HepG2 (cell line): ENCODE measurements at regions not wholly inside any gene's neighbourhood (a gene's known extent, or its start where the extent isn't known, plus 50 kb on each side); places are given as distances from the start of the nearest gene placed in this dataset.
"Not testable (repeated sequence)": the region's sequence is repeated elsewhere in the genome, so short reads cannot be mapped to it uniquely, and the experiment has no call there.

ENCODE experiments used
- ATAC-seq: fragments of 200-7000 bp; cut with Tn5 transposase; 3 replicates; pipeline ENCODE4 v1.9.1; 2020; ENCODE audit warnings: mild to moderate bottlenecking, moderate library complexity
- BruUV-seq: library from RNA; stranded (reverse); fragments of 400-500 nt; replicated peaks from 2 replicates; lab custom pipeline; 2021; lab: Mats Ljungman, UMichigan
- CTCF ChIA-PET: fragments of 300-600 bp; formaldehyde crosslinking; extraction: SDS; loops from one replicate; lab custom pipeline; 2021; ENCODE audit warnings: low total read pairs, inconsistent platforms, low intra/inter-chr PET ratio; lab: Yijun Ruan, JAX
- POLR2A ChIA-PET: fragments of 350-600 bp; sonication (Branson Sonifier 250); formaldehyde crosslinking; loops from one replicate; lab custom pipeline; 2020; ENCODE audit warnings: antibody characterized with exemption, inconsistent platforms; lab: Yijun Ruan, JAX
- DNase-seq: peaks from one replicate; pipeline ENCODE4 v3.0.0-alpha.2; 2015; ENCODE audit warnings: low spot score
- FAIRE-seq: peaks from 3 replicates; lab custom pipeline; 2011; peaks lifted over from hg19 to GRCh38; lab: Jason Lieb, UNC
- H2AFZ ChIP-seq: one replicate; pipeline ENCODE4 v1.6.1; 2011; ENCODE audit warnings: low read length, inconsistent platforms
- H3K27ac ChIP-seq: fragments of 300-600 bp; 3 replicates; pipeline ENCODE4 v1.8.0; 2011; ENCODE audit warnings: mixed run types, mild to moderate bottlenecking, mixed read lengths, low read length, inconsistent platforms; ENCODE audit not compliant: insufficient read depth; ENCODE audit errors: extremely low read length
- H3K27me3 ChIP-seq, 2 experiments: fragments of 200-600 bp in 1 of 2; 2 replicates in 1 of 2; 3 replicates in 1 of 2; pipeline versions ENCODE4 v1.6.0 to v1.8.0; 2011; ENCODE audit warnings: low read length in 2 of 2, mild to moderate bottlenecking in 2 of 2, moderate library complexity in 2 of 2, inconsistent platforms in 1 of 2; ENCODE audit not compliant: insufficient read depth in 2 of 2, control insufficient read depth in 1 of 2
- H3K36me3 ChIP-seq, 2 experiments: fragments of 200-600 bp in 1 of 2; replicated peaks in 1 of 2; 2 replicates in 1 of 2; 3 replicates in 1 of 2; pipeline versions ENCODE4 v1.5.1 to v1.8.0; 2011; ENCODE audit warnings: low read length in 2 of 2, inconsistent platforms in 1 of 2; ENCODE audit not compliant: insufficient read depth in 2 of 2, control insufficient read depth in 1 of 2
- H3K4me1 ChIP-seq: 2 replicates; pipeline ENCODE4 v1.5.1; 2012; ENCODE audit warnings: low read length, inconsistent platforms; ENCODE audit not compliant: insufficient read depth
- H3K4me2 ChIP-seq: 2 replicates; pipeline ENCODE4 v1.6.0; 2011; ENCODE audit warnings: low read depth, low read length, inconsistent platforms
- H3K4me3 ChIP-seq, 3 experiments: fragments of 200-600 bp in 1 of 3; sonication (generic), shearing (Covaris generic) in 1 of 3; replicated peaks in 1 of 3; 2 replicates each; pipeline ENCODE4 v1.5.1; 2011 to 2016; ENCODE audit warnings: low read length in 3 of 3, inconsistent platforms in 2 of 3, low read depth in 2 of 3, mild to moderate bottlenecking in 2 of 3, control low read depth in 1 of 3, mixed read lengths in 1 of 3; ENCODE audit not compliant: insufficient read depth in 1 of 3
- H3K79me2 ChIP-seq: one replicate; pipeline ENCODE4 v1.6.1; 2011; ENCODE audit warnings: low read length, inconsistent platforms; ENCODE audit not compliant: insufficient read depth
- H3K9ac ChIP-seq: 2 replicates; pipeline ENCODE4 v1.6.0; 2011; ENCODE audit warnings: mild to moderate bottlenecking, low read depth, low read length, inconsistent platforms; ENCODE audit not compliant: insufficient read depth
- H3K9me3 ChIP-seq: 2 replicates; pipeline ENCODE4 v1.5.1; 2012; ENCODE audit warnings: mild to moderate bottlenecking, low read length
- H4K20me1 ChIP-seq: 2 replicates; pipeline ENCODE4 v1.6.0; 2011; ENCODE audit warnings: inconsistent platforms, mild to moderate bottlenecking, low read length, moderate library complexity; ENCODE audit not compliant: insufficient read depth
- HDAC6 ChIP-seq: fragments of 200-600 bp; sonication (generic); IDR thresholded peaks from 2 replicates; pipeline ENCODE4 v1.7.0; 2017; ENCODE audit warnings: mild to moderate bottlenecking, antibody characterized with exemption, low read length, low read depth
- PRPF4 ChIP-seq: fragments of 200-400 bp; formaldehyde crosslinking; IDR thresholded peaks from 2 replicates; pipeline ENCODE4 v1.6.1; 2016; ENCODE audit warnings: low read length, low read depth; ENCODE audit not compliant: poor library complexity, severe bottlenecking
- SAFB2 ChIP-seq: sonication (generic); formaldehyde crosslinking; IDR thresholded peaks from 2 replicates; pipeline ENCODE4 v1.5.1; 2020; ENCODE audit warnings: missing genetic modification reagents, low read depth, mild to moderate bottlenecking, borderline replicate concordance
- WGBS: methylation state at CpG from one replicate; pipeline ENCODE4 v1.1.6; 2017; ENCODE audit warnings: low lambda C conversion rate; 5-methylcytosine and 5-hydroxymethylcytosine counted together
- in situ Hi-C: cut with HindIII; loops from 2 replicates; pipeline ENCODE4 v1.10.0; 2017; ENCODE audit warnings: low pct_unique_long_range_greater_than_20kb; ENCODE audit not compliant: extremely low pct_ligation_motif_present
- intact Hi-C: fragments of 100-400 bp; cut with micrococcal nuclease; formaldehyde crosslinking; loops from one replicate; pipeline ENCODE4 v1.10.0; 2022; ENCODE audit not compliant: unreplicated experiment
- TF ChIP-seq, protein P1 (sequence below): sonication (generic); formaldehyde crosslinking; IDR thresholded peaks from 2 replicates; pipeline ENCODE4 v1.5.1; 2020; ENCODE audit warnings: missing genetic modification reagents, mild to moderate bottlenecking, borderline replicate concordance

- TF ChIP-seq, protein P1, sequence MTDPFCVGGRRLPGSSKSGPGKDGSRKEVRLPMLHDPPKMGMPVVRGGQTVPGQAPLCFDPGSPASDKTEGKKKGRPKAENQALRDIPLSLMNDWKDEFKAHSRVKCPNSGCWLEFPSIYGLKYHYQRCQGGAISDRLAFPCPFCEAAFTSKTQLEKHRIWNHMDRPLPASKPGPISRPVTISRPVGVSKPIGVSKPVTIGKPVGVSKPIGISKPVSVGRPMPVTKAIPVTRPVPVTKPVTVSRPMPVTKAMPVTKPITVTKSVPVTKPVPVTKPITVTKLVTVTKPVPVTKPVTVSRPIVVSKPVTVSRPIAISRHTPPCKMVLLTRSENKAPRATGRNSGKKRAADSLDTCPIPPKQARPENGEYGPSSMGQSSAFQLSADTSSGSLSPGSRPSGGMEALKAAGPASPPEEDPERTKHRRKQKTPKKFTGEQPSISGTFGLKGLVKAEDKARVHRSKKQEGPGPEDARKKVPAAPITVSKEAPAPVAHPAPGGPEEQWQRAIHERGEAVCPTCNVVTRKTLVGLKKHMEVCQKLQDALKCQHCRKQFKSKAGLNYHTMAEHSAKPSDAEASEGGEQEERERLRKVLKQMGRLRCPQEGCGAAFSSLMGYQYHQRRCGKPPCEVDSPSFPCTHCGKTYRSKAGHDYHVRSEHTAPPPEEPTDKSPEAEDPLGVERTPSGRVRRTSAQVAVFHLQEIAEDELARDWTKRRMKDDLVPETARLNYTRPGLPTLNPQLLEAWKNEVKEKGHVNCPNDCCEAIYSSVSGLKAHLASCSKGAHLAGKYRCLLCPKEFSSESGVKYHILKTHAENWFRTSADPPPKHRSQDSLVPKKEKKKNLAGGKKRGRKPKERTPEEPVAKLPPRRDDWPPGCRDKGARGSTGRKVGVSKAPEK (CRISPR knock-in tag), result no peak
- TF ChIP-seq HDAC6, result no peak
- TF ChIP-seq SAFB2 (CRISPR knock-in tag), result no peak
- TF ChIP-seq PRPF4, result no peak
These were observed 289.2 kb downstream of the SUCLG1 start (continued) for GRCh38 chr2:84169871-84170270.

GRCh38 chr2:84168552-84168951, 290.5 kb downstream of the SUCLG1 start:
- H3K9ac ChIP-seq, H3K27ac ChIP-seq, BruUV-seq, H3K4me2 ChIP-seq, H3K27me3 ChIP-seq, H3K9me3 ChIP-seq, H4K20me1 ChIP-seq, CTCF ChIA-PET, intact Hi-C loops, POLR2A ChIA-PET, H3K4me3 ChIP-seq, H3K36me3 ChIP-seq, ATAC-seq, H3K4me1 ChIP-seq, H3K79me2 ChIP-seq, DNase-seq, H2AFZ ChIP-seq, FAIRE-seq, in situ Hi-C loops: not testable (repeated sequence)
- 0% methylated on average over 1 of the region's 1 CpG for WGBS
